HepG2 (cell line): ENCODE measurements at regions not wholly inside any gene's neighbourhood (a gene's known extent, or its start where the extent isn't known, plus 50 kb on each side); places are given as distances from the start of the nearest gene placed in this dataset.

Experiments used
- ATAC-seq: fragments of 200-7000 bp; cut with Tn5 transposase; 3 replicates; pipeline ENCODE4 v1.9.1; 2020; ENCODE audit warnings: mild to moderate bottlenecking, moderate library complexity
- BruUV-seq: library from RNA; stranded (reverse); fragments of 400-500 nt; replicated peaks from 2 replicates; lab custom pipeline; 2021; lab: Mats Ljungman, UMichigan
- CTCF ChIA-PET: fragments of 300-600 bp; formaldehyde crosslinking; extraction: SDS; loops from one replicate; lab custom pipeline; 2021; ENCODE audit warnings: low total read pairs, inconsistent platforms, low intra/inter-chr PET ratio; lab: Yijun Ruan, JAX
- POLR2A ChIA-PET: fragments of 350-600 bp; sonication (Branson Sonifier 250); formaldehyde crosslinking; loops from one replicate; lab custom pipeline; 2020; ENCODE audit warnings: antibody characterized with exemption, inconsistent platforms; lab: Yijun Ruan, JAX
- DNase-seq: peaks from one replicate; pipeline ENCODE4 v3.0.0-alpha.2; 2015; ENCODE audit warnings: low spot score
- FAIRE-seq: peaks from 3 replicates; lab custom pipeline; 2011; peaks lifted over from hg19 to GRCh38; lab: Jason Lieb, UNC
- H2AFZ ChIP-seq: one replicate; pipeline ENCODE4 v1.6.1; 2011; ENCODE audit warnings: low read length, inconsistent platforms
- H3K27ac ChIP-seq: fragments of 300-600 bp; 3 replicates; pipeline ENCODE4 v1.8.0; 2011; ENCODE audit warnings: mixed run types, mild to moderate bottlenecking, mixed read lengths, low read length, inconsistent platforms; ENCODE audit not compliant: insufficient read depth; ENCODE audit errors: extremely low read length
- H3K27me3 ChIP-seq, 2 experiments: fragments of 200-600 bp in 1 of 2; 2 replicates in 1 of 2; 3 replicates in 1 of 2; pipeline versions ENCODE4 v1.6.0 to v1.8.0; 2011; ENCODE audit warnings: low read length in 2 of 2, mild to moderate bottlenecking in 2 of 2, moderate library complexity in 2 of 2, inconsistent platforms in 1 of 2; ENCODE audit not compliant: insufficient read depth in 2 of 2, control insufficient read depth in 1 of 2
- H3K36me3 ChIP-seq, 2 experiments: fragments of 200-600 bp in 1 of 2; replicated peaks in 1 of 2; 2 replicates in 1 of 2; 3 replicates in 1 of 2; pipeline versions ENCODE4 v1.5.1 to v1.8.0; 2011; ENCODE audit warnings: low read length in 2 of 2, inconsistent platforms in 1 of 2; ENCODE audit not compliant: insufficient read depth in 2 of 2, control insufficient read depth in 1 of 2
- H3K4me1 ChIP-seq: 2 replicates; pipeline ENCODE4 v1.5.1; 2012; ENCODE audit warnings: low read length, inconsistent platforms; ENCODE audit not compliant: insufficient read depth
- H3K4me2 ChIP-seq: 2 replicates; pipeline ENCODE4 v1.6.0; 2011; ENCODE audit warnings: low read depth, low read length, inconsistent platforms
- H3K4me3 ChIP-seq, 3 experiments: fragments of 200-600 bp in 1 of 3; sonication (generic), shearing (Covaris generic) in 1 of 3; replicated peaks in 1 of 3; 2 replicates each; pipeline ENCODE4 v1.5.1; 2011 to 2016; ENCODE audit warnings: low read length in 3 of 3, inconsistent platforms in 2 of 3, low read depth in 2 of 3, mild to moderate bottlenecking in 2 of 3, control low read depth in 1 of 3, mixed read lengths in 1 of 3; ENCODE audit not compliant: insufficient read depth in 1 of 3
- H3K79me2 ChIP-seq: one replicate; pipeline ENCODE4 v1.6.1; 2011; ENCODE audit warnings: low read length, inconsistent platforms; ENCODE audit not compliant: insufficient read depth
- H3K9ac ChIP-seq: 2 replicates; pipeline ENCODE4 v1.6.0; 2011; ENCODE audit warnings: mild to moderate bottlenecking, low read depth, low read length, inconsistent platforms; ENCODE audit not compliant: insufficient read depth
- H3K9me3 ChIP-seq: 2 replicates; pipeline ENCODE4 v1.5.1; 2012; ENCODE audit warnings: mild to moderate bottlenecking, low read length
- H4K20me1 ChIP-seq: 2 replicates; pipeline ENCODE4 v1.6.0; 2011; ENCODE audit warnings: inconsistent platforms, mild to moderate bottlenecking, low read length, moderate library complexity; ENCODE audit not compliant: insufficient read depth
- ATAD3A ChIP-seq: sonication (generic); formaldehyde crosslinking; IDR thresholded peaks from 2 replicates; pipeline ENCODE4 v1.4.0; 2020; ENCODE audit warnings: missing genetic modification reagents
- PHF21A ChIP-seq: sonication (generic); formaldehyde crosslinking; IDR thresholded peaks from 2 replicates; pipeline ENCODE4 v1.5.0; 2020; ENCODE audit warnings: mild to moderate bottlenecking, missing genetic modification reagents
- RBFOX2 ChIP-seq: fragments of 200-400 bp; formaldehyde crosslinking; IDR thresholded peaks from 2 replicates; pipeline ENCODE4 v1.6.1; 2017; ENCODE audit warnings: low read depth, mild to moderate bottlenecking, low read length
- ZFAT ChIP-seq: sonication (generic); formaldehyde crosslinking; conservative IDR thresholded peaks from 2 replicates; pipeline ENCODE4 v1.8.1; 2023; ENCODE audit warnings: missing genetic modification reagents, inconsistent platforms
- ZNF34 ChIP-seq: sonication (generic); formaldehyde crosslinking; IDR thresholded peaks from 2 replicates; pipeline ENCODE4 v1.4.0; 2020; ENCODE audit warnings: mild to moderate bottlenecking, missing genetic modification reagents, borderline replicate concordance
- ZNF761 ChIP-seq: sonication (generic); formaldehyde crosslinking; conservative IDR thresholded peaks from 2 replicates; pipeline ENCODE4 v1.4.0; 2020; ENCODE audit warnings: mild to moderate bottlenecking, missing genetic modification reagents
- WGBS: methylation state at CpG from one replicate; pipeline ENCODE4 v1.1.6; 2017; ENCODE audit warnings: low lambda C conversion rate; 5-methylcytosine and 5-hydroxymethylcytosine counted together
- in situ Hi-C: cut with HindIII; loops from 2 replicates; pipeline ENCODE4 v1.10.0; 2017; ENCODE audit warnings: low pct_unique_long_range_greater_than_20kb; ENCODE audit not compliant: extremely low pct_ligation_motif_present
- intact Hi-C: fragments of 100-400 bp; cut with micrococcal nuclease; formaldehyde crosslinking; loops from one replicate; pipeline ENCODE4 v1.10.0; 2022; ENCODE audit not compliant: unreplicated experiment
- TF ChIP-seq, protein P1 (sequence below): sonication (generic); formaldehyde crosslinking; IDR thresholded peaks from 2 replicates; pipeline ENCODE4 v1.4.0; 2020; ENCODE audit warnings: missing genetic modification reagents, borderline replicate concordance
- TF ChIP-seq, protein P2 (sequence below): sonication (generic); formaldehyde crosslinking; IDR thresholded peaks from 2 replicates; pipeline ENCODE4 v1.5.1; 2020; ENCODE audit warnings: mild to moderate bottlenecking, missing genetic modification reagents

DNA sequence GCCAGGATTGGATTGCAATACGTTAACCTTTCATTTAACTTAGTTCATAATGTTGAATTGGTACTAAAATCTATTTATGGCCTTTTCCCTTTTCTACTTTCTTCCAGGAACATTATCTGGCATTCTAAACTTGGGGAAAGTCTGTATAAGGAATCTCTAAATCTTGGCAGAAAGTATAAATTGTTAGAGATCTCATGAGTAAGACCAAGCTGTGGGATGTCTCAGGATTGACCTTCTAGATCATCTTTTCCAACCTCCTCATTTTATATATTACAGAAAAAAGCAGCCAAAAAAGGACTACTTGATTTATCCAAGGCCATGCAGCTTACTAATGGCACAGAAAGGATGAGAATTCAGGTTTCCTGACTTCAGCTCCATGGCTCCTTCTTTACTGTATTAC is 598.3 kb downstream of the INHBA start:
- ATAC-seq = no peak
- H3K4me3 ChIP-seq = no peak overlapping the region
- intact Hi-C loops (no loop called here), in situ Hi-C loops (no loop called here)
- no peak overlapping the region for H3K9ac ChIP-seq
- no peaks in the 10 kb centered on the region for H3K36me3 ChIP-seq
- no TSS peak for BruUV-seq
- TF ChIP-seq PHF21A (CRISPR knock-in tag) (no peak), ATAD3A (CRISPR knock-in tag) (no peak), ZNF34 (CRISPR knock-in tag) (no peak), ZFAT (CRISPR knock-in tag) (no peak), RBFOX2 (no peak), ZNF761 (CRISPR knock-in tag) (no peak)
- TF ChIP-seq, protein P1, sequence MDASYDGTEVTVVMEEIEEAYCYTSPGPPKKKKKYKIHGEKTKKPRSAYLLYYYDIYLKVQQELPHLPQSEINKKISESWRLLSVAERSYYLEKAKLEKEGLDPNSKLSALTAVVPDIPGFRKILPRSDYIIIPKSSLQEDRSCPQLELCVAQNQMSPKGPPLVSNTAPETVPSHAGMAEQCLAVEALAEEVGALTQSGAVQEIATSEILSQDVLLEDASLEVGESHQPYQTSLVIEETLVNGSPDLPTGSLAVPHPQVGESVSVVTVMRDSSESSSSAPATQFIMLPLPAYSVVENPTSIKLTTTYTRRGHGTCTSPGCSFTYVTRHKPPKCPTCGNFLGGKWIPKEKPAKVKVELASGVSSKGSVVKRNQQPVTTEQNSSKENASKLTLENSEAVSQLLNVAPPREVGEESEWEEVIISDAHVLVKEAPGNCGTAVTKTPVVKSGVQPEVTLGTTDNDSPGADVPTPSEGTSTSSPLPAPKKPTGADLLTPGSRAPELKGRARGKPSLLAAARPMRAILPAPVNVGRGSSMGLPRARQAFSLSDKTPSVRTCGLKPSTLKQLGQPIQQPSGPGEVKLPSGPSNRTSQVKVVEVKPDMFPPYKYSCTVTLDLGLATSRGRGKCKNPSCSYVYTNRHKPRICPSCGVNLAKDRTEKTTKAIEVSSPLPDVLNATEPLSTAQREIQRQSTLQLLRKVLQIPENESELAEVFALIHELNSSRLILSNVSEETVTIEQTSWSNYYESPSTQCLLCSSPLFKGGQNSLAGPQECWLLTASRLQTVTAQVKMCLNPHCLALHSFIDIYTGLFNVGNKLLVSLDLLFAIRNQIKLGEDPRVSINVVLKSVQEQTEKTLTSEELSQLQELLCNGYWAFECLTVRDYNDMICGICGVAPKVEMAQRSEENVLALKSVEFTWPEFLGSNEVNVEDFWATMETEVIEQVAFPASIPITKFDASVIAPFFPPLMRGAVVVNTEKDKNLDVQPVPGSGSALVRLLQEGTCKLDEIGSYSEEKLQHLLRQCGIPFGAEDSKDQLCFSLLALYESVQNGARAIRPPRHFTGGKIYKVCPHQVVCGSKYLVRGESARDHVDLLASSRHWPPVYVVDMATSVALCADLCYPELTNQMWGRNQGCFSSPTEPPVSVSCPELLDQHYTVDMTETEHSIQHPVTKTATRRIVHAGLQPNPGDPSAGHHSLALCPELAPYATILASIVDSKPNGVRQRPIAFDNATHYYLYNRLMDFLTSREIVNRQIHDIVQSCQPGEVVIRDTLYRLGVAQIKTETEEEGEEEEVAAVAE (CRISPR knock-in tag) = no peak
- TF ChIP-seq, protein P2, sequence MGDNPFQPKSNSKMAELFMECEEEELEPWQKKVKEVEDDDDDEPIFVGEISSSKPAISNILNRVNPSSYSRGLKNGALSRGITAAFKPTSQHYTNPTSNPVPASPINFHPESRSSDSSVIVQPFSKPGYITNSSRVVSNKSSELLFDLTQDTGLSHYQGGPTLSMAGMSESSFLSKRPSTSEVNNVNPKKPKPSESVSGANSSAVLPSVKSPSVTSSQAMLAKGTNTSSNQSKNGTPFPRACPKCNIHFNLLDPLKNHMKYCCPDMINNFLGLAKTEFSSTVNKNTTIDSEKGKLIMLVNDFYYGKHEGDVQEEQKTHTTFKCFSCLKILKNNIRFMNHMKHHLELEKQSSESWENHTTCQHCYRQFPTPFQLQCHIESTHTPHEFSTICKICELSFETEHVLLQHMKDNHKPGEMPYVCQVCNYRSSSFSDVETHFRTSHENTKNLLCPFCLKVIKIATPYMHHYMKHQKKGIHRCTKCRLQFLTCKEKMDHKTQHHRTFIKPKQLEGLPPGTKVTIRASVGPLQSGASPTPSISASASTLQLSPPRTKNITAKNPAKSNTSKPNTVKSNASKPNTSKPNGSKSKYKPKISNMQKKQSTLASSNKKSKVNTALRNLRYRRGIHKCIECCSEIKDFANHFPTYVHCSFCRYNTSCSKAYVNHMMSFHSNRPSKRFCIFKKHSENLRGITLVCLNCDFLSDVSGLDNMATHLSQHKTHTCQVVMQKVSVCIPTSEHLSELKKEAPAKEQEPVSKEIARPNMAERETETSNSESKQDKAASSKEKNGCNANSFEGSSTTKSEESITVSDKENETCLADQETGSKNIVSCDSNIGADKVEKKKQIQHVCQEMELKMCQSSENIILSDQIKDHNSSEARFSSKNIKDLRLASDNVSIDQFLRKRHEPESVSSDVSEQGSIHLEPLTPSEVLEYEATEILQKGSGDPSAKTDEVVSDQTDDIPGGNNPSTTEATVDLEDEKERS (CRISPR knock-in tag) = no peak
- DNase-seq = no peak
- no peak overlapping the region for H3K27ac ChIP-seq
- POLR2A ChIA-PET = no interaction called here
- H3K4me2 ChIP-seq = no peak overlapping the region
- CTCF ChIA-PET = no interaction called here
- H2AFZ ChIP-seq = no peak overlapping the region
- no peaks in the 10 kb centered on the region for H3K4me1 ChIP-seq
- no peaks in the 10 kb centered on the region; a peak in 1 of 5 replicates for H3K27me3 ChIP-seq
- H4K20me1 ChIP-seq = no peaks in the 10 kb centered on the region
- FAIRE-seq = no peak
- no peaks in the 10 kb centered on the region for H3K79me2 ChIP-seq
- 0% methylated on average over 1 of the region's 1 CpG for WGBS
- H3K9me3 ChIP-seq = no peaks in the 10 kb centered on the region
